Suprapubic skin (tissue), 4 donors: ENCODE measurements at regions not wholly inside any gene's neighbourhood (a gene's known extent, or its start where the extent isn't known, plus 50 kb on each side); places are given as distances from the start of the nearest gene placed in this dataset.

ENCODE experiments used
- DNase-seq, 2 donors: peaks; one replicate each; pipeline ENCODE4 v3.0.0-alpha.2; 2019; ENCODE audit warnings: low spot score in 2 of 2
- H3K27ac ChIP-seq: fragments of 200-600 bp; sonication (generic); one replicate; pipeline ENCODE4 v1.5.1; 2019
- H3K27me3 ChIP-seq: fragments of 200-600 bp; sonication (generic); one replicate; pipeline ENCODE4 v1.5.1; 2019
- H3K36me3 ChIP-seq: fragments of 200-600 bp; sonication (generic); one replicate; pipeline ENCODE4 v1.5.1; 2019
- H3K4me1 ChIP-seq: fragments of 200-600 bp; sonication (generic); one replicate; pipeline ENCODE4 v1.5.1; 2019
- H3K4me3 ChIP-seq: fragments of 200-600 bp; sonication (generic); one replicate; pipeline ENCODE4 v1.5.1; 2019; ENCODE audit warnings: mild to moderate bottlenecking
- H3K9me3 ChIP-seq: fragments of 200-600 bp; sonication (generic); one replicate; pipeline ENCODE4 v1.5.1; 2019
- EP300 ChIP-seq: sonication (generic); formaldehyde crosslinking; IDR thresholded peaks from one replicate; pipeline ENCODE4 v1.6.1; 2017; ENCODE audit warnings: antibody characterized with exemption
- POLR2A ChIP-seq, 2 donors: fragments of 450-650 bp; IDR thresholded peaks; one replicate each; pipeline ENCODE4 v1.6.1; 2017; ENCODE audit warnings: antibody characterized with exemption in 2 of 2, mild to moderate bottlenecking in 2 of 2, moderate library complexity in 2 of 2
- POLR2AphosphoS5 ChIP-seq, 3 donors: sonication (generic); formaldehyde crosslinking; IDR thresholded peaks; one replicate each; pipeline ENCODE4 v1.6.1; 2017; ENCODE audit warnings: antibody characterized with exemption in 3 of 3
- WGBS: methylation state at CpG from one replicate; pipeline ENCODE4 v1.1.5; 2018; 5-methylcytosine and 5-hydroxymethylcytosine counted together
- TF ChIP-seq, protein P1 (sequence below), 2 donors: fragments of 200-600 bp in 1 of 2; fragments of 450-650 bp in 1 of 2; sonication (generic) in 1 of 2; IDR thresholded peaks; one replicate each; pipeline ENCODE4 v1.5.1; 2016 to 2019; ENCODE audit warnings: antibody characterized with exemption in 2 of 2, mild to moderate bottlenecking in 1 of 2, moderate library complexity in 1 of 2

DNA sequence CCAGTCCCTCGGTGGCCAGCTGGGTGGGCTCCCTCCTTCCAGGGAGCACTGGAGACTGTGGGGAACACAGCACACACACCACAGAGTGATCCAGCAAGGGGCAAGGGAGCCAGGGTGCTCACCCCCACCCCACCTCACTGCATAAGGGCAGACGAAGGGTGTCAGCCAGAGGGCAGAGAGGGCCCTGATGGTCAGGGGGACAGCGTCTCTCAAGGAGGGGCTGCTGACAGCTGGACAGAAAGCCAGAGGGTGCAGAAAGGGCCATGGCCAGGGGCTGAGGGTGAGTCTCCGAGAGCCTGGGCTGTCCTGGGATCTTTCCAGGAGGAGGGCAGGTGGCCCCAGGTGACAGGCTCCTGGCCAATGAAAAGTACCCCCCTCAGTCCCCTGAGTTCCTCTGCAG, 73.4 kb upstream of the PMEPA1 start:
- WGBS, result 71% methylated on average over 4 of the region's 4 CpGs
- peak; percentile 38 to 67 for DNase-seq

DNA sequence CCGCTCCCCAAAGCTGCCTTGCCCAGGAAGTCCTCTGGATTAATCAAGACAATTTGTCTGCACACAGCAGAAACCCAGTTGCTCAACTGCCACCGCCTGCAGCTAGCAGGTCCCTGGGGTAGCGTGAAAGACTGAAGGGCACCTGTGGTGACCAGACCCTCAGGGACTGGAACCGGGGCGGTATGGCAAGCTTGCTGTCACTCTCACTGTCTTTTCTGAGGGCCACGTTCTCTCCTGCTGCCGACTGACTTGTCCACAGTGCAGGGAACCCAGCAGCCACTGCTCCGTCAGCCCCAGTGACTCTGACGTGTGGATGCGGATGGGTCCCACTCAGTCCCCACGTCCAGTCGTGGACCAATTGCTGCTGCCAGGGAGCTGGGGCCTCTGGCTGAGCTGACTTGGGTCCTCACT, 72.8 kb upstream of the PMEPA1 start:
- TF ChIP-seq, protein P1, sequence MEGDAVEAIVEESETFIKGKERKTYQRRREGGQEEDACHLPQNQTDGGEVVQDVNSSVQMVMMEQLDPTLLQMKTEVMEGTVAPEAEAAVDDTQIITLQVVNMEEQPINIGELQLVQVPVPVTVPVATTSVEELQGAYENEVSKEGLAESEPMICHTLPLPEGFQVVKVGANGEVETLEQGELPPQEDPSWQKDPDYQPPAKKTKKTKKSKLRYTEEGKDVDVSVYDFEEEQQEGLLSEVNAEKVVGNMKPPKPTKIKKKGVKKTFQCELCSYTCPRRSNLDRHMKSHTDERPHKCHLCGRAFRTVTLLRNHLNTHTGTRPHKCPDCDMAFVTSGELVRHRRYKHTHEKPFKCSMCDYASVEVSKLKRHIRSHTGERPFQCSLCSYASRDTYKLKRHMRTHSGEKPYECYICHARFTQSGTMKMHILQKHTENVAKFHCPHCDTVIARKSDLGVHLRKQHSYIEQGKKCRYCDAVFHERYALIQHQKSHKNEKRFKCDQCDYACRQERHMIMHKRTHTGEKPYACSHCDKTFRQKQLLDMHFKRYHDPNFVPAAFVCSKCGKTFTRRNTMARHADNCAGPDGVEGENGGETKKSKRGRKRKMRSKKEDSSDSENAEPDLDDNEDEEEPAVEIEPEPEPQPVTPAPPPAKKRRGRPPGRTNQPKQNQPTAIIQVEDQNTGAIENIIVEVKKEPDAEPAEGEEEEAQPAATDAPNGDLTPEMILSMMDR (IDR thresholded peaks at IDR 0.05), result no peak
- TF ChIP-seq POLR2AphosphoS5 (IDR thresholded peaks at IDR 0.05) (no peak), POLR2A (IDR thresholded peaks at IDR 0.05) (no peak), EP300 (no peak)
- Histone ChIP-seq H3K9me3 (no peaks in the 10 kb centered on the region), H3K36me3 (no peaks in the 10 kb centered on the region), H3K27me3 (peaks cover 12% of the 10 kb centered on the region), H3K4me1 (no peaks in the 10 kb centered on the region), H3K4me3 (no peak overlapping the region), H3K27ac (no peak overlapping the region)
- 79% methylated on average over 7 of the region's 12 CpGs for WGBS
- peak; percentile 40 to 72 for DNase-seq

More for the DNA sequence above, 73.4 kb upstream of the PMEPA1 start:
- no peak overlapping the region for H3K4me3 ChIP-seq
- no peaks in the 10 kb centered on the region for H3K9me3 ChIP-seq
- no peaks in the 10 kb centered on the region for H3K36me3 ChIP-seq
- H3K27me3 ChIP-seq, result peaks cover 12% of the 10 kb centered on the region
- H3K4me1 ChIP-seq, result no peaks in the 10 kb centered on the region
- no peak overlapping the region for H3K27ac ChIP-seq
- TF ChIP-seq POLR2AphosphoS5 (IDR thresholded peaks at IDR 0.05) (no peak), EP300 (no peak), POLR2A (IDR thresholded peaks at IDR 0.05) (no peak)
- TF ChIP-seq, protein P1 (IDR thresholded peaks at IDR 0.05), result no peak

DNA sequence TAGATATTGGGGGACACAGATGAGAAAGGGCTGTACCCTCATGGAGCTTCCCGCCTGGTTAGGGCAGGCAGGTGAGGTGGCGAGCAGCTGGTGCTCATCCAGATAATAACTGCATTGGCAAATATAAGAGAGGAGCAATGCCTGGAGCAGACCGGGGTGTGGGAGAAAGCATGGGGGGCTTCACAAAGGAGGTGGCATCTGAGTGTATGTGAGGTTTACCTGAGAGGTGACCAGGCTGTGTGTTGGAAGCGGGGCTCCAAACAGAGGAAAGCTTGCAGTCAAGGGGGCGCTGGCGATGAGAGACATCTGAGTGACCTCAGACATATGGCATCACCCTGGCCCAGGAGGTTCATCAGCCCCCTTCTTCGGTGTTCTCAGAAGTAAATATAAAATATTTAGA, 72.1 kb upstream of the PMEPA1 start:
- peak; percentile 43 to 49 for DNase-seq
- Histone ChIP-seq H3K27ac (no peak overlapping the region), H3K36me3 (no peaks in the 10 kb centered on the region), H3K27me3 (peaks cover 12% of the 10 kb centered on the region), H3K9me3 (no peaks in the 10 kb centered on the region), H3K4me1 (no peaks in the 10 kb centered on the region), H3K4me3 (no peak overlapping the region)
- WGBS, result 84% methylated on average over 7 of the region's 7 CpGs
- TF ChIP-seq, protein P1 (IDR thresholded peaks at IDR 0.05), result no peak
- TF ChIP-seq POLR2AphosphoS5 (IDR thresholded peaks at IDR 0.05) (no peak), POLR2A (IDR thresholded peaks at IDR 0.05) (no peak), EP300 (no peak)

DNA sequence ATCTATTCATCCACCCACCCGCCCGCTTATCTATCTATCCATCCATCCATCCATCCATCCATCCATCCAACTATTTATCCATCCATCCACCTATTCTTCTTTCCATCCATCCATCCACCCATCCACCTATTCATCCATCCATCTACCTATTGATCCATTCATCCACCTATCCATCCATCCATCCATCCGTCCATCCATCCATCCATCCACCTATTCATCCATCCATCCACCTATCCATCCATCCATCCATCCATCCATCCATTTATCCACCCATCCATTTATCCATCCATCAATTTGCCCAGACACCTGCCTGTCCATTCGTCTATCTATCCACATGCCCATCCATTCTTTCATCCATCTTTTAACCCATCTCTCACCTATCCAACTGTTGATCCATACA, 71.1 kb upstream of the PMEPA1 start:
- DNase-seq, result peak in 1 of 2 donors; percentile 24

DNA sequence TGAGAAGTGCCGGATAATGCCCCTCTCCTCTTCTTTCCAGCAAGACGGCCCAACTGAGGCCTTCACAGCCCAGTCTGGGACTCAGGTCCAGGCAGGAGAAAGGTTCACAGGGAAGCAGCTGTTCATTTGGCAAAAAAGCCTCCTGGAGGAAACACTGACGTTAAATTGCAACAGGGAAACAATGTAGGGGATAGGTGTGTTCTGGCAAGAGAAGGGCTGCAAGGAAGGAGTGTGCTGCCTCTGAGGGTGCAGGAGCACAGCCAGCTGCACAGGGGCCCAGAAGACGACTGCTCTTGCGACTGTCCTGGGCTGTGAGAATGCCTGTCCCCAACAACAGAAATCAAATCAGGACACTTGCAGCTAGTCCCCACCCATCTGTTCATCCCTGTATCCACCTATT, 70.6 kb upstream of the PMEPA1 start:
- Histone ChIP-seq H3K9me3 (no peaks in the 10 kb centered on the region), H3K27me3 (peaks cover 12% of the 10 kb centered on the region), H3K27ac (no peak overlapping the region), H3K4me1 (no peaks in the 10 kb centered on the region), H3K4me3 (no peak overlapping the region), H3K36me3 (no peaks in the 10 kb centered on the region)
- WGBS, result 78% methylated on average over 5 of the region's 5 CpGs
- TF ChIP-seq POLR2AphosphoS5 (IDR thresholded peaks at IDR 0.05), result no peak
- TF ChIP-seq, protein P1 (IDR thresholded peaks at IDR 0.05), result no peak
- TF ChIP-seq POLR2A (IDR thresholded peaks at IDR 0.05), result no peak
- TF ChIP-seq EP300, result no peak
- DNase-seq, result peak; percentile 21 to 27

More for the DNA sequence above, 71.1 kb upstream of the PMEPA1 start:
- no peaks in the 10 kb centered on the region for H3K9me3 ChIP-seq
- H3K27me3 ChIP-seq, result peaks cover 12% of the 10 kb centered on the region
- TF ChIP-seq, protein P1 (IDR thresholded peaks at IDR 0.05), result peak in 1 of 2 donors; percentile 12
- TF ChIP-seq EP300, result no peak
- TF ChIP-seq POLR2AphosphoS5 (IDR thresholded peaks at IDR 0.05), result no peak
- no peaks in the 10 kb centered on the region for H3K4me1 ChIP-seq
- no peak overlapping the region for H3K27ac ChIP-seq
- H3K36me3 ChIP-seq, result no peaks in the 10 kb centered on the region
- 92% methylated on average over 4 of the region's 4 CpGs for WGBS
- no peak overlapping the region for H3K4me3 ChIP-seq
